ENCODE measurements at regions not wholly inside any gene's neighbourhood (a gene's known extent, or its start where the extent isn't known, plus 50 kb on each side); places are given as distances from the start of the nearest gene placed in this dataset.
"Not testable (repeated sequence)": the region's sequence is repeated elsewhere in the genome, so short reads cannot be mapped to it uniquely, and the experiment has no call there.

- no peak for ATAC-seq
Measured at GRCh38 chr5:81825237-81825636, 74.3 kb upstream of the SSBP2 start.

DNA sequence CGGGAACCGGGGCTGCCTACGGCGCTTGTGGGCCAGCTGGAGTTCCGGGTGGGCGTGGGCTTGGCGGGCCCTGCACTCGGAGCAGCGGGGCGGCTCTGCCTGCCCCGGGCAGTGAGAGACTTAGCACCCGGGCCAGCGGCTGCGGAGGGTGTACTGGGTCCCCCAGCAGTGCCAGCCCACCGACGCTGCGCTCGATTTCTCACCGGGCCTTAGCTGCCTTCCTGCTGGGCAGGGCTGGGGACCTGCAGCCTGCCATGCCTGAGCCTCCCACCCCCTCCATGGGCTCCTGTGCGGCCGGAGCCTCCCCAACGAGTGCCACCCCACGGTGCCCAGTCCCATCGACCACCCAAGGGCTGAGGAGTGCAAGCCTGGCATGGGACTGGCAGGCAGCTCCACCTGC, 72.8 kb upstream of the SSBP2 start:
- ATAC-seq = not testable (repeated sequence)

DNA sequence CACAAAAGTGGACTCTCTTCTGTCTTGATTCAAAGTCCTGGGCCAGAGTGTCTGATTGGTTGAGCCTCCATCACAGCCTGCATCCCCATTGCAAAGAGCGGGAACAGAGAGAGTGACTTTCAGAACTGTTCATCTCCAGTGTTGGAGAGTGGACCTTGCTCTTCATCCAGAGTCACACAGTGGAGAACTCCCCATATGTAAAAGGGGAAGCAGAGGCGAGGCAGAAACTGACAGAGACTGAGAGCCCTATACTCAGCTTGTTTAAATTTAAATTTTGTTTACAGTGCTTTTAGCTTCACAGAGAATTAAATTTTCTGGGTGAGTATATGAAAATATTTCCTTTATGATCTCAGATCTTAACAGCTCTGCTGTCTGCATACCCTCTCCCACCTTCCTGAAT, 70.0 kb upstream of the SSBP2 start:
- ATAC-seq = no peak

DNA sequence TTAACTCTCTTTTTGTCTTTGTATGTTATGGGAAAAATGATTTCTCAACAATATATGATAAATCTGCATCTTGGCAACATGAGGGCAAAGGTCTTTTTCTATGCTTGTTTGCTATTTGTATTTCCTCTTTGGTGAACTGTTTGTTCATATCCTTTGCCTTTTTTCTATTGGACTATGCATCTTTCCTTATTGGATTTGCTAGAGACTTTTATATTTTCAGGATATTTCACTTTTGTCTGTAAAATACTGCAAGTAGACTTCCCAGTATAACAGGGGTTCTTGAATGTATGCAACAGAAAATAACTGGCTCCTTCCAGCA, 69.4 kb upstream of the SSBP2 start:
- ATAC-seq = no peak

DNA sequence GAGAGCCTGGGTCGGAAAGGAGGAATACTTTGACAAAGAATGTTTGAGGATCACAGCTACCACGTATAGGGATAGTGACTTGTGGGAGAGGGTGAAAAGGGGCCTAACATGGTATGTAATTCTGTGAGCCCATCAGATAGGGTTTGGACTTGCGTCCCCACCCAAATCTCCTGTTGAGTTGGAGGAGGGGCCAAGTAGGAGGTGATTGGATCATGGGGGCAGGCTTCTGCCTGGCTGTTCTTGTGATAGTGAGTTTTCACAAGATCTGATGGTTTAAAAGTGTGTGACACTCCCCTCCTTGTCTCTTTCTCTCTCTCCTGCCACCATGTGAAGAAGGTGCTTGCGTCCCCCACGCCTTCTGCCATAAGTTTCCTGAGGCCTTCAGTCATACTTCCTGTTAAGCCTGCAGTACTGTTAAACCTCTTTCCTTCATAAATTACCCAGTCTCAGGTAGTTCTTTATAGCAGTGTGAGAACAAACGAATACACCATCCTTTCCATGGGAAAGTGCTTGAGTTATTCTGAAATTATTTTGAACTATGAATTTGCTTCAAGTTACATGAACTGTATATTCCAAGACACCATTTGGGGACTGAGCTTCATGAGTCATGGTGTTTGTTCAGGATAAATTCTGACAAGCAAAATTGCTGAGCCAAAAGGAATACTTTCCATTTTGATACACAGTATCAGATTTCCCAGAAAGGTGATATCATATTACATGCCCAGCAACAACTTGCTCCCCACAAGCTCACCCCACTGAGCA, 68.8 kb upstream of the SSBP2 start:
- no peak for ATAC-seq

- no peak for ATAC-seq
Measured at GRCh38 chr5:81817980-81818379, 67.1 kb upstream of the SSBP2 start.

DNA sequence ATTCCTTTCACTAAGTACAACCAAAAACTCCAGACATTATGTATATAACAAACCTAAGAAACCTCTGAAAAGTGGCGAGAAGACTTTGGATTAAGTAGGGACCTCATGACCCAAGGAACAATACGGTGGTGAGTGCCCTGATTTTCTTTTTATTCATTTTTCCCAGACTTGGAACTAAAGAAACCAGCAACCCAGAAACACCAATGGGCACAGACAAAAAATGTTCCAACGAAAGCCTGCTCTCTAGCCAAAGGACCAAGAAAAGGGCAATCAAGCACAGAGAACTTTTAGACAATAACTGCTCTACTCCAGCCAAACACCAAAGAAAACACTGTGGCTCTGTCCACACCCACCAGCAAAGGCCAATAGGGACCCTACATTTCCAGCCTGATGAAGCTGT, 66.2 kb upstream of the SSBP2 start:
- no peak for ATAC-seq

- no peak for ATAC-seq
Measured at GRCh38 chr5:81815321-81815720, 64.4 kb upstream of the SSBP2 start.

DNA sequence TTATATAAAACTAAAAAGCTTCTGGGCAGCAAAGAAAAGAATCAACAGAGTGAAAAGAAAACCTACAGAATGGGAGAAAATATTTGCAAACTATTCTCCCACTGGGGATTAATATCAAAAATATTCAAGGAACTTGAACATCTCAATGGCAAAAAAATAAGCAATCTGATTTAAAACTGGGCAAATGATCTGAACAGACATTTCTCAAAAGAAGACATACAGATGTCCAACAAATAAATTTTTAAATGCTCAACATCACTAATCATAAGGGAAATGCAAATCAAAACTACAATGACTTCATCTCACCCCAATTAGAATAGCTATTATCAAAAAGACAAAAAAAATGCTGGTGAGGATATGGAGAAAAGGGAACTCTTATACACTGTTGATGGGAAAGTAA, 57.2 kb upstream of the SSBP2 start:
- no peak for ATAC-seq

GRCh38 chr5:81805086-81805485, 54.2 kb upstream of the SSBP2 start:
- no peak for ATAC-seq

GRCh38 chr5:81803812-81804211, 52.9 kb upstream of the SSBP2 start:
- ATAC-seq = no peak

- ATAC-seq = no peak
Measured at GRCh38 chr5:81802625-81803024, 51.7 kb upstream of the SSBP2 start.

GRCh38 chr5:81802020-81802419, 51.1 kb upstream of the SSBP2 start:
- no peak for ATAC-seq

- ATAC-seq = no peak
Measured at GRCh38 chr5:81800797-81801196, 49.9 kb upstream of the SSBP2 start.

Measured in activated CD4-positive, CD25-positive, alpha-beta regulatory T cell treated with anti-CD3 and anti-CD28 coated beads, Interleukin-2, amount 50 U/mL, for 24 hours (primary cell).